ENCODE measurements at regions not wholly inside any gene's neighbourhood (a gene's known extent, or its start where the extent isn't known, plus 50 kb on each side); places are given as distances from the start of the nearest gene placed in this dataset.

- DNase-seq (ENCODE audit: low read depth), result no peak
- no peak overlapping the region for H3K4me3 ChIP-seq (ENCODE audit: low read length)
- no peak for TF ChIP-seq CTCF (conservative IDR thresholded peaks at IDR 0.05; ENCODE audit: low read depth, low read length)
Measured at GRCh38 chr4:151934766-151935165, 174.0 kb upstream of the GATB start.

- DNase-seq (ENCODE audit: low read depth), result no peak
Measured at GRCh38 chr4:151933122-151933827, 172.5 kb upstream of the GATB start.

GRCh38 chr4:151931563-151931962 is 170.8 kb upstream of the GATB start:
- H3K4me3 ChIP-seq (ENCODE audit: low read length), result no peak overlapping the region
- DNase-seq (ENCODE audit: low read depth), result no peak
- no peak for TF ChIP-seq CTCF (conservative IDR thresholded peaks at IDR 0.05; ENCODE audit: low read depth, low read length)

More at GRCh38 chr4:151933122-151933827, 172.5 kb upstream of the GATB start:
- TF ChIP-seq CTCF (conservative IDR thresholded peaks at IDR 0.05; ENCODE audit: low read depth, low read length), result no peak
- H3K4me3 ChIP-seq (ENCODE audit: low read length), result no peak overlapping the region

GRCh38 chr4:151930372-151930771 is 169.6 kb upstream of the GATB start:
- H3K4me3 ChIP-seq (ENCODE audit: low read length), result no peak overlapping the region
- TF ChIP-seq CTCF (conservative IDR thresholded peaks at IDR 0.05; ENCODE audit: low read depth, low read length), result no peak
- no peak for DNase-seq (ENCODE audit: low read depth)

GRCh38 chr4:151928112-151928511 is 167.3 kb upstream of the GATB start:
- H3K4me3 ChIP-seq (ENCODE audit: low read length), result no peak overlapping the region
- no peak for DNase-seq (ENCODE audit: low read depth)
- TF ChIP-seq CTCF (conservative IDR thresholded peaks at IDR 0.05; ENCODE audit: low read depth, low read length), result no peak

GRCh38 chr4:151922811-151923210 is 162.0 kb upstream of the GATB start:
- no peak overlapping the region for H3K4me3 ChIP-seq (ENCODE audit: low read length)
- no peak for DNase-seq (ENCODE audit: low read depth)
- TF ChIP-seq CTCF (conservative IDR thresholded peaks at IDR 0.05; ENCODE audit: low read depth, low read length), result no peak

GRCh38 chr4:151922306-151922705 is 161.5 kb upstream of the GATB start:
- TF ChIP-seq CTCF (conservative IDR thresholded peaks at IDR 0.05; ENCODE audit: low read depth, low read length), result no peak
- DNase-seq (ENCODE audit: low read depth), result no peak
- H3K4me3 ChIP-seq (ENCODE audit: low read length), result no peak overlapping the region

Data from retinal pigment epithelial cell (primary cell).